Ascending aorta (tissue), 2 donors: ENCODE measurements at regions not wholly inside any gene's neighbourhood (a gene's known extent, or its start where the extent isn't known, plus 50 kb on each side); places are given as distances from the start of the nearest gene placed in this dataset.
"Not testable (repeated sequence)": the region's sequence is repeated elsewhere in the genome, so short reads cannot be mapped to it uniquely, and the experiment has no call there.

Experiments used
- DNase-seq, 2 donors: peaks; one replicate each; pipeline ENCODE4 v3.0.0-alpha.2; 2019; ENCODE audit warnings: low spot score in 2 of 2
- H3K27ac ChIP-seq, 2 donors: fragments of 200-600 bp; sonication (generic); one replicate each; pipeline ENCODE4 v1.5.1; 2016 to 2017; ENCODE audit warnings: mild to moderate bottlenecking in 1 of 2
- H3K27me3 ChIP-seq: fragments of 200-600 bp; sonication (generic); one replicate; pipeline ENCODE4 v1.5.1; 2017
- H3K36me3 ChIP-seq, 2 donors: fragments of 200-600 bp; sonication (generic); one replicate each; pipeline ENCODE4 v1.5.1; 2016
- H3K4me1 ChIP-seq, 2 donors: fragments of 200-600 bp; sonication (generic); one replicate each; pipeline ENCODE4 v1.5.1; 2016 to 2017; ENCODE audit warnings: mild to moderate bottlenecking in 1 of 2
- H3K4me3 ChIP-seq, 2 donors: fragments of 200-600 bp; sonication (generic); one replicate each; pipeline ENCODE4 v1.5.1; 2016 to 2017; ENCODE audit warnings: mild to moderate bottlenecking in 1 of 2
- H3K9me3 ChIP-seq, 2 donors: fragments of 200-600 bp; sonication (generic); one replicate each; pipeline ENCODE4 v1.5.1; 2016
- intact Hi-C: fragments of 100-400 bp; cut with DNase I; formaldehyde crosslinking; loops from one replicate; pipeline ENCODE4 v1.15.1; 2023
- TF ChIP-seq, protein P1 (sequence below), 3 experiments: fragments of 200-600 bp in 2 of 3; fragments of 450-650 bp in 1 of 3; sonication (generic) in 2 of 3; IDR thresholded peaks; one replicate each; pipeline ENCODE4 v1.5.1; 2016 to 2019; ENCODE audit warnings: antibody characterized with exemption in 3 of 3, mild to moderate bottlenecking in 1 of 3, moderate library complexity in 1 of 3

DNA sequence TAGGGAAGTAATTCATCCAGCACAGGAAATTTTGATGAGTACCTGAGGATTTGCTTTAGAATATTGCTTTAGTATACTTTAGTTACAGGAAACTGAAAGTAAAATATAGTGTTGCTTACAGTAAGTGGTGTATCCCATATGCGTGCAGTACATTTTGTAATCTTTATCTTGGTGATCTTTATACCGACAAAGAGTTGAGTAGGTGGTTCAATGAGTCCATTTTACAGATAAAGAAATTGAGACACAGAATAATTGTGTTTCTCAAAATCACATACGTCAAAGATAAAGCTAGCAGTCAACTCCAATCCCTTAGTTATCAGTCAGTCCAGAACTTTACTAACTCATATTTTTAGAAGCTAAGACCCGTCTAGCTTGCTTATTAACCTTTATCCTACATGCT is 65.8 kb upstream of the E2F3 start:
- no peaks in the 10 kb centered on the region for H3K36me3 ChIP-seq
- intact Hi-C loops, result no loop called here
- H3K4me1 ChIP-seq, result no peaks in the 10 kb centered on the region
- TF ChIP-seq, protein P1, sequence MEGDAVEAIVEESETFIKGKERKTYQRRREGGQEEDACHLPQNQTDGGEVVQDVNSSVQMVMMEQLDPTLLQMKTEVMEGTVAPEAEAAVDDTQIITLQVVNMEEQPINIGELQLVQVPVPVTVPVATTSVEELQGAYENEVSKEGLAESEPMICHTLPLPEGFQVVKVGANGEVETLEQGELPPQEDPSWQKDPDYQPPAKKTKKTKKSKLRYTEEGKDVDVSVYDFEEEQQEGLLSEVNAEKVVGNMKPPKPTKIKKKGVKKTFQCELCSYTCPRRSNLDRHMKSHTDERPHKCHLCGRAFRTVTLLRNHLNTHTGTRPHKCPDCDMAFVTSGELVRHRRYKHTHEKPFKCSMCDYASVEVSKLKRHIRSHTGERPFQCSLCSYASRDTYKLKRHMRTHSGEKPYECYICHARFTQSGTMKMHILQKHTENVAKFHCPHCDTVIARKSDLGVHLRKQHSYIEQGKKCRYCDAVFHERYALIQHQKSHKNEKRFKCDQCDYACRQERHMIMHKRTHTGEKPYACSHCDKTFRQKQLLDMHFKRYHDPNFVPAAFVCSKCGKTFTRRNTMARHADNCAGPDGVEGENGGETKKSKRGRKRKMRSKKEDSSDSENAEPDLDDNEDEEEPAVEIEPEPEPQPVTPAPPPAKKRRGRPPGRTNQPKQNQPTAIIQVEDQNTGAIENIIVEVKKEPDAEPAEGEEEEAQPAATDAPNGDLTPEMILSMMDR (IDR thresholded peaks at IDR 0.05), result no peak
- no peak overlapping the region for H3K27ac ChIP-seq
- DNase-seq, result no peak
- H3K27me3 ChIP-seq, result no peaks in the 10 kb centered on the region
- no peak overlapping the region for H3K4me3 ChIP-seq
- H3K9me3 ChIP-seq, result no peaks in the 10 kb centered on the region

DNA sequence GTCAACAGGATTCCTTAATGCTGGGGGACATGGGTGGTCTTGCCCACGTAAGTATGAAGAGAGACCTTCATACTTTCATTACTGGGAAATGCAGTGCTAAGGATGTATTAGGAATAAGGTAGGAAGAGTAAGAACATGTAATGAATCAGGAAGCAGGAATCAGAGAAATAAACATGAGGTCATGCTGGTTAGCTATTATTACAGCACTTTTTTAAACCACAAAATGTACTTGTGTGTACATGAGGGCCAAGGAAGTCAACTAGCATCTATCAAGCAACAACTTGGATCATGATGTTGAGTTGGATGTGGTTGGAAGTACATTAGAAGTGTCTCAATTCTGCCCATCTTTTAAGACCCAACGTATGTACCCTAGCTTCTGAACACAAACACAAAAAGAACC is 63.5 kb upstream of the E2F3 start:
- H3K9me3 ChIP-seq, result no peaks in the 10 kb centered on the region
- intact Hi-C loops, result no loop called here
- H3K4me3 ChIP-seq, result no peak overlapping the region
- TF ChIP-seq, protein P1 (IDR thresholded peaks at IDR 0.05), result no peak
- DNase-seq, result no peak
- no peaks in the 10 kb centered on the region for H3K36me3 ChIP-seq
- H3K27ac ChIP-seq, result no peak overlapping the region
- no peaks in the 10 kb centered on the region for H3K27me3 ChIP-seq
- H3K4me1 ChIP-seq, result no peaks in the 10 kb centered on the region

DNA sequence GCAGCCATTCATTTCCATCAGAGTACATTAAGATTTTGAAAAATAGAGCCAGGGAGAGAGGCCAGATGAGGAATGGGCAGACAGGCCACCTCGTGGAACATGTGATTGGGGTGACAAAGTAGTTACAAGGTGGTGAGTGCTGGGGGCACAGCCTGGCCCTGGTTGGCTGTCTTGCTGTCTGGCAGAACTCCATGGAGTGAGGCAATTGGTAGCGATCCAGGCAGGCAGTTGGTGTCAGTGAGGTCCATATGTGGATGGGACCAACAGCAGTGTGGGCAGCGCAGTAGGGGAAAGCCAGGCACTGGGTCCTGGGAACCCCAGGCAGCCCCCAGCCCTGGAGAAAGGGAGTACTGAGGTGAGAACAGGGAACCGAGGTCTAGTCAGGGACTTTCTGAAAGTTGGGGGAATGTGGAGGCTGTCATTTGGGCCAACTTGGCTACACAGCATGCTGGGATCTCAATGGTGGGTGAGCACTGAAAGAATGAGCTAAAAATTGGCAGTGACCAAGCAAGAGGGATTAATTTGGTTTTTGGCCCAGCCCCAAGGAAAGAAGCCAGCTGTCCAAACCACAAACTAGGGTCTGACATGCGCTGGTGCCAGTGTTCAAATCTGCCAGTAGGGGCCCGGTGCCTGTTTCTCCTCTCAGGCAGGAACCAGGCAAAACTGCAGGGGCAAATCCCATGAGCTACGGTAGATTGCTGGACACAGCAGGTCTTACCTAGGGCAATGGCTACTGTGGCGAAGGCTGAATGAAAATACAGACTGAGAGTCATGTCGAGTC is 61.4 kb upstream of the E2F3 start:
- Histone ChIP-seq H3K36me3 (no peaks in the 10 kb centered on the region), H3K27me3 (no peaks in the 10 kb centered on the region), H3K4me1 (no peaks in the 10 kb centered on the region), H3K9me3 (no peaks in the 10 kb centered on the region), H3K4me3 (no peak overlapping the region), H3K27ac (no peak overlapping the region)
- TF ChIP-seq, protein P1 (IDR thresholded peaks at IDR 0.05), result no peak
- intact Hi-C loops, result no loop called here
- DNase-seq, result no peak

DNA sequence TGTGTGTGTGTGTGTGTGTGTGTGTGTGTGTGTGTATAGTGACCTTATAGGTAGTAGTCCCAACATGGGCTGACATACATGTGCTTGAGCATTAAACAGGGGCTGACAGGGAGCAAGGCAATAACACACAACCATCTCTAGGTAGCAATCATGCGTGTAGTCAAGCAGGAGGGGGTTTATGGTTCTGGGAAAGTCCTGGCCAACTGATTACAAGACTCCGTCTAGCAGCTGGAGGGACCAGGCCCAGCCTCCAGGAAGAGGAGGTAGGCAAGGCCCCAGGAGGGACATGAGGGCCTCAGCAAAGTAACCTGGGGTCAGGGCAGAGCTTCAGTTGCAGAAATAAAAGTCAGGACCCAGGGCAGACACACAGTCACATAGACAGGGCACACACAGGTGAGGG is 60.6 kb upstream of the E2F3 start:
- Histone ChIP-seq H3K27ac (no peak overlapping the region), H3K4me1 (no peaks in the 10 kb centered on the region), H3K4me3 (no peak overlapping the region), H3K27me3 (no peaks in the 10 kb centered on the region), H3K9me3 (no peaks in the 10 kb centered on the region), H3K36me3 (no peaks in the 10 kb centered on the region)
- intact Hi-C loops, result no loop called here
- DNase-seq, result no peak
- TF ChIP-seq, protein P1 (IDR thresholded peaks at IDR 0.05), result no peak

DNA sequence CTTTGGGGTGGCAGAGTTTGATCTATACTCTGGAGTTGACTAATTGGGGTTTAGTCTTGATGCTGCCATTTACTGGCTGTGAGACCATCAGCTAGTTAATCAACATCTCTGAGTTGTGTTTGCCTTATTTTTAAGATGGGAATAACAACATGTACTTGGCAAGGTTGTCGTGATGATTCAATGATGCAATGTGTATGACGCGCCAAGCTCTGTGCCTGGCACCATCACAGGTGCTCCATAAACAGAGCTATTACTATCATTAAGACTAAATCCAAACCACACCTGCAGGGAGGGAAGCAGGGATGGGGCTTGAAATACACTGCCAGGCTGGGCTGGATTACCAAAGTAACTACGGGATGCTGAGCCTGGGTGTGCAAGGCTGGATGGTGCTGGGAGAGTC is 60.1 kb upstream of the E2F3 start:
- Histone ChIP-seq H3K27me3 (no peaks in the 10 kb centered on the region), H3K9me3 (no peaks in the 10 kb centered on the region), H3K36me3 (no peaks in the 10 kb centered on the region), H3K27ac (no peak overlapping the region), H3K4me1 (no peaks in the 10 kb centered on the region), H3K4me3 (no peak overlapping the region)
- intact Hi-C loops, result no loop called here
- DNase-seq, result no peak
- TF ChIP-seq, protein P1 (IDR thresholded peaks at IDR 0.05), result no peak

DNA sequence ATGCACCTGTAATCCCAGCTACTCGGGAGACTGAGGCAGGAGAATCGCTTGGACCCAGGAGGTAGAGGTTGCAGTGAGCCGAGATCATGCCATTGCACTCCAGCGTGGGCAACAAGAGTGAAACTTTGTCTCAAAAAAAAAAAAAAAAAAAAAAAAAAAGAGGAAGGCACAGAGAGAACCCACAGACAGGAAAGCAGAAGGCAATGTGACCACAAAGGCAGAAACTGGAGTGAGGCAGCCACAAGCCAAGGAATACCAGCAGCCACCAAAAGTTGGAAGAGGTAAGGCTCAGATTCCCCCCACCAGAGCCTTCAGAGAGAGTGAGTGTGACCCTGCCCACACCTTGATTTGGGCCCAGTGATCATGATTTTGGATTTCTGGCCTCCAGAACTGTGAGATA is 54.7 kb upstream of the E2F3 start:
- H3K4me3 ChIP-seq, H3K9me3 ChIP-seq, H3K27ac ChIP-seq, H3K27me3 ChIP-seq, H3K36me3 ChIP-seq, H3K4me1 ChIP-seq, DNase-seq, intact Hi-C loops: not testable (repeated sequence)
